HG03439 (cell line): ENCODE measurements at regions not wholly inside any gene's neighbourhood (a gene's known extent, or its start where the extent isn't known, plus 50 kb on each side); places are given as distances from the start of the nearest gene placed in this dataset.

Experiments used
- ATAC-seq: cut with Tn5 transposase; IDR thresholded peaks from one replicate; pipeline ENCODE4 v1.9.1; 2021; ENCODE audit warnings: mild to moderate bottlenecking, moderate library complexity; ENCODE audit not compliant: unreplicated experiment

- no peak for ATAC-seq
Observed at GRCh38 chr15:97902140-97902780, 58.2 kb upstream of the ARRDC4 start.

- ATAC-seq = no peak
Observed at GRCh38 chr15:97903560-97903959, 56.9 kb upstream of the ARRDC4 start.

- ATAC-seq = no peak
Observed at GRCh38 chr15:97903971-97904572, 56.4 kb upstream of the ARRDC4 start.

- no peak for ATAC-seq
Observed at GRCh38 chr15:97909291-97909891, 51.1 kb upstream of the ARRDC4 start.
